GM12864 (cell line): ENCODE measurements at regions not wholly inside any gene's neighbourhood (a gene's known extent, or its start where the extent isn't known, plus 50 kb on each side); places are given as distances from the start of the nearest gene placed in this dataset.
"Not testable (repeated sequence)": the region's sequence is repeated elsewhere in the genome, so short reads cannot be mapped to it uniquely, and the experiment has no call there.

ENCODE experiments used
- DNase-seq: peaks from one replicate; pipeline ENCODE4 v3.0.0-alpha.2; 2011; ENCODE audit warnings: low read depth
- H3K4me3 ChIP-seq: 2 replicates; pipeline ENCODE4 v1.5.1; 2011; ENCODE audit warnings: mild to moderate bottlenecking, low read depth, low read length, control low read depth
- CTCF ChIP-seq: IDR thresholded peaks from 2 replicates; pipeline ENCODE4 v1.5.1; 2011; ENCODE audit warnings: low read depth, mild to moderate bottlenecking, moderate library complexity, low read length, control low read depth, inconsistent platforms; ENCODE audit errors: missing control alignments

- H3K4me3 ChIP-seq, result no peak overlapping the region
- TF ChIP-seq CTCF, result no peak
- DNase-seq, result no peak
Measured at GRCh38 chr20:29300579-29301551, 1956.6 kb upstream of the DEFB115 start.

- H3K4me3 ChIP-seq, result no peak overlapping the region
- no peak for TF ChIP-seq CTCF
- DNase-seq, result no peak
Measured at GRCh38 chr20:29301624-29302259, 1955.7 kb upstream of the DEFB115 start.

- no peak for DNase-seq
- no peak for TF ChIP-seq CTCF
- H3K4me3 ChIP-seq, result no peak overlapping the region
Measured at GRCh38 chr20:29302979-29303644, 1954.4 kb upstream of the DEFB115 start.

- DNase-seq, result no peak
- no peak overlapping the region for H3K4me3 ChIP-seq
- no peak for TF ChIP-seq CTCF
Measured at GRCh38 chr20:29306390-29307072, 1950.9 kb upstream of the DEFB115 start.

- DNase-seq, H3K4me3 ChIP-seq: not testable (repeated sequence)
Measured at GRCh38 chr20:29307484-29307883, 1950.0 kb upstream of the DEFB115 start.

GRCh38 chr20:29308956-29309355, 1948.5 kb upstream of the DEFB115 start:
- DNase-seq, H3K4me3 ChIP-seq: not testable (repeated sequence)

GRCh38 chr20:29309481-29309880, 1948.0 kb upstream of the DEFB115 start:
- DNase-seq, H3K4me3 ChIP-seq: not testable (repeated sequence)

- not testable (repeated sequence) for H3K4me3 ChIP-seq, DNase-seq
Measured at GRCh38 chr20:29311046-29311445, 1946.4 kb upstream of the DEFB115 start.

- not testable (repeated sequence) for DNase-seq, H3K4me3 ChIP-seq
Measured at GRCh38 chr20:29312679-29313078, 1944.8 kb upstream of the DEFB115 start.
